ENCODE measurements at regions not wholly inside any gene's neighbourhood (a gene's known extent, or its start where the extent isn't known, plus 50 kb on each side); places are given as distances from the start of the nearest gene placed in this dataset.
A peak's percentile ranks its signal among the peaks of the same experiment; 100 is the strongest.

- DNase-seq (ENCODE audit: low read depth): peak; percentile 13
These were observed 345.0 kb downstream of the FOXG1 start for GRCh38 chr14:29111554-29111953.

- DNase-seq (ENCODE audit: low read depth): no peak
These were observed 356.4 kb downstream of the FOXG1 start for GRCh38 chr14:29123017-29123416.

GRCh38 chr14:29126361-29126760 lies 359.8 kb downstream of the FOXG1 start:
- DNase-seq (ENCODE audit: low read depth): no peak

- no peak for DNase-seq (ENCODE audit: low read depth)
These were observed 360.3 kb downstream of the FOXG1 start for GRCh38 chr14:29126865-29127264.

GRCh38 chr14:29140016-29140415 lies 373.4 kb downstream of the FOXG1 start:
- no peak for DNase-seq (ENCODE audit: low read depth)

GRCh38 chr14:29144621-29145020 lies 378.0 kb downstream of the FOXG1 start:
- peak; percentile 92 for DNase-seq (ENCODE audit: low read depth)

GRCh38 chr14:29148221-29148620 lies 381.6 kb downstream of the FOXG1 start:
- peak; percentile 52 for DNase-seq (ENCODE audit: low read depth)

- DNase-seq (ENCODE audit: low read depth): no peak
These were observed 383.2 kb downstream of the FOXG1 start for GRCh38 chr14:29149798-29150197.

GRCh38 chr14:29150659-29151058 lies 384.1 kb downstream of the FOXG1 start:
- DNase-seq (ENCODE audit: low read depth): no peak

- no peak for DNase-seq (ENCODE audit: low read depth)
These were observed 389.5 kb downstream of the FOXG1 start for GRCh38 chr14:29156096-29156495.

- no peak for DNase-seq (ENCODE audit: low read depth)
These were observed 395.0 kb downstream of the FOXG1 start for GRCh38 chr14:29161593-29161992.

- DNase-seq (ENCODE audit: low read depth): no peak
These were observed 396.5 kb downstream of the FOXG1 start for GRCh38 chr14:29163109-29163508.

- DNase-seq (ENCODE audit: low read depth): no peak
These were observed 398.8 kb downstream of the FOXG1 start for GRCh38 chr14:29165431-29165830.

- DNase-seq (ENCODE audit: low read depth): no peak
These were observed 399.9 kb downstream of the FOXG1 start for GRCh38 chr14:29166507-29166906.

- no peak for DNase-seq (ENCODE audit: low read depth)
These were observed 401.6 kb downstream of the FOXG1 start for GRCh38 chr14:29168149-29168548.

GRCh38 chr14:29169408-29169807 lies 402.8 kb downstream of the FOXG1 start:
- DNase-seq (ENCODE audit: low read depth): no peak

GRCh38 chr14:29175706-29176105 lies 409.1 kb downstream of the FOXG1 start:
- DNase-seq (ENCODE audit: low read depth): no peak

GRCh38 chr14:29176876-29177275 lies 410.3 kb downstream of the FOXG1 start:
- DNase-seq (ENCODE audit: low read depth): no peak

GRCh38 chr14:29178971-29179370 lies 412.4 kb downstream of the FOXG1 start:
- DNase-seq (ENCODE audit: low read depth): no peak

- DNase-seq (ENCODE audit: low read depth): no peak
These were observed 424.5 kb downstream of the FOXG1 start for GRCh38 chr14:29191092-29191491.

- DNase-seq (ENCODE audit: low read depth): no peak
These were observed 431.0 kb downstream of the FOXG1 start for GRCh38 chr14:29197557-29197956.

- no peak for DNase-seq (ENCODE audit: low read depth)
These were observed 439.1 kb downstream of the FOXG1 start for GRCh38 chr14:29205658-29206057.

- peak; percentile 47 for DNase-seq (ENCODE audit: low read depth)
These were observed 449.3 kb downstream of the FOXG1 start for GRCh38 chr14:29215853-29216252.

GRCh38 chr14:29216268-29217232 lies 450.0 kb downstream of the FOXG1 start:
- DNase-seq (ENCODE audit: low read depth): peak; percentile 33

All from iris pigment epithelial cell (primary cell).